ENCODE measurements at regions not wholly inside any gene's neighbourhood (a gene's known extent, or its start where the extent isn't known, plus 50 kb on each side); places are given as distances from the start of the nearest gene placed in this dataset.
"Not testable (repeated sequence)": the region's sequence is repeated elsewhere in the genome, so short reads cannot be mapped to it uniquely, and the experiment has no call there.

- not testable (repeated sequence) for DNase-seq (ENCODE audit: low spot score); H3K27me3 Mint-ChIP-seq (ENCODE audit: low read depth); H3K4me3 Mint-ChIP-seq; H3K27ac Mint-ChIP-seq; H3K4me1 Mint-ChIP-seq (ENCODE audit: low read depth); H3K9me3 Mint-ChIP-seq; H3K36me3 Mint-ChIP-seq (ENCODE audit: low read depth)
Measured at GRCh38 chr20:57971583-57971982, 256.9 kb downstream of the ANKRD60 start.

- no peak for DNase-seq (ENCODE audit: low spot score)
- no peak overlapping the region for H3K4me3 Mint-ChIP-seq
- H3K36me3 Mint-ChIP-seq (ENCODE audit: low read depth): no peaks in the 10 kb centered on the region
- H3K27ac Mint-ChIP-seq: no peak overlapping the region
- H3K4me1 Mint-ChIP-seq (ENCODE audit: low read depth): no peaks in the 10 kb centered on the region
- H3K27me3 Mint-ChIP-seq (ENCODE audit: low read depth): no peaks in the 10 kb centered on the region
- H3K9me3 Mint-ChIP-seq: peaks cover 4% of the 10 kb centered on the region
Measured at GRCh38 chr20:57970856-57971255, 257.6 kb downstream of the ANKRD60 start.

- Mint-ChIP-seq H3K36me3 (ENCODE audit: low read depth) (no peaks in the 10 kb centered on the region), H3K4me3 (no peak overlapping the region), H3K9me3 (peaks cover 4% of the 10 kb centered on the region), H3K4me1 (ENCODE audit: low read depth) (no peaks in the 10 kb centered on the region), H3K27me3 (ENCODE audit: low read depth) (no peaks in the 10 kb centered on the region), H3K27ac (no peak overlapping the region)
- DNase-seq (ENCODE audit: low spot score): no peak
Measured at GRCh38 chr20:57970116-57970515, 258.3 kb downstream of the ANKRD60 start.

- H3K27me3 Mint-ChIP-seq (ENCODE audit: low read depth): no peaks in the 10 kb centered on the region
- DNase-seq (ENCODE audit: low spot score): no peak
- no peaks in the 10 kb centered on the region for H3K36me3 Mint-ChIP-seq (ENCODE audit: low read depth)
- no peaks in the 10 kb centered on the region for H3K4me1 Mint-ChIP-seq (ENCODE audit: low read depth)
- no peak overlapping the region for H3K27ac Mint-ChIP-seq
- no peaks in the 10 kb centered on the region for H3K9me3 Mint-ChIP-seq
- H3K4me3 Mint-ChIP-seq: no peak overlapping the region
Measured at GRCh38 chr20:57968120-57968519, 258.3 kb upstream of the PMEPA1 start.

- DNase-seq (ENCODE audit: low spot score): no peak
- H3K4me3 Mint-ChIP-seq: no peak overlapping the region
- no peak overlapping the region for H3K27ac Mint-ChIP-seq
Measured at GRCh38 chr20:57967364-57967763, 257.5 kb upstream of the PMEPA1 start.

GRCh38 chr20:57966620-57967019 lies 256.8 kb upstream of the PMEPA1 start:
- no peaks in the 10 kb centered on the region for H3K4me1 Mint-ChIP-seq (ENCODE audit: low read depth)
- no peak overlapping the region for H3K27ac Mint-ChIP-seq
- no peak for DNase-seq (ENCODE audit: low spot score)
- no peaks in the 10 kb centered on the region for H3K9me3 Mint-ChIP-seq
- H3K4me3 Mint-ChIP-seq: no peak overlapping the region
- no peaks in the 10 kb centered on the region for H3K36me3 Mint-ChIP-seq (ENCODE audit: low read depth)
- no peaks in the 10 kb centered on the region for H3K27me3 Mint-ChIP-seq (ENCODE audit: low read depth)

More at GRCh38 chr20:57967364-57967763, 257.5 kb upstream of the PMEPA1 start:
- Mint-ChIP-seq H3K36me3 (ENCODE audit: low read depth) (no peaks in the 10 kb centered on the region), H3K4me1 (ENCODE audit: low read depth) (no peaks in the 10 kb centered on the region), H3K9me3 (no peaks in the 10 kb centered on the region), H3K27me3 (ENCODE audit: low read depth) (no peaks in the 10 kb centered on the region)

- DNase-seq (ENCODE audit: low spot score): no peak
- no peaks in the 10 kb centered on the region for H3K4me1 Mint-ChIP-seq (ENCODE audit: low read depth)
- no peaks in the 10 kb centered on the region for H3K36me3 Mint-ChIP-seq (ENCODE audit: low read depth)
- no peaks in the 10 kb centered on the region for H3K27me3 Mint-ChIP-seq (ENCODE audit: low read depth)
- no peak overlapping the region for H3K4me3 Mint-ChIP-seq
- no peaks in the 10 kb centered on the region for H3K9me3 Mint-ChIP-seq
- no peak overlapping the region for H3K27ac Mint-ChIP-seq
Measured at GRCh38 chr20:57965441-57965840, 255.6 kb upstream of the PMEPA1 start.

GRCh38 chr20:57964011-57964862 lies 254.4 kb upstream of the PMEPA1 start:
- no peak for DNase-seq (ENCODE audit: low spot score)
- no peak overlapping the region for H3K4me3 Mint-ChIP-seq
- no peaks in the 10 kb centered on the region for H3K36me3 Mint-ChIP-seq (ENCODE audit: low read depth)
- H3K27me3 Mint-ChIP-seq (ENCODE audit: low read depth): no peaks in the 10 kb centered on the region
- H3K4me1 Mint-ChIP-seq (ENCODE audit: low read depth): no peaks in the 10 kb centered on the region
- no peaks in the 10 kb centered on the region for H3K9me3 Mint-ChIP-seq
- H3K27ac Mint-ChIP-seq: no peak overlapping the region

GRCh38 chr20:57960803-57961575 lies 251.2 kb upstream of the PMEPA1 start:
- no peaks in the 10 kb centered on the region for H3K27me3 Mint-ChIP-seq (ENCODE audit: low read depth)
- H3K36me3 Mint-ChIP-seq (ENCODE audit: low read depth): no peaks in the 10 kb centered on the region
- DNase-seq (ENCODE audit: low spot score): no peak
- no peaks in the 10 kb centered on the region for H3K4me1 Mint-ChIP-seq (ENCODE audit: low read depth)
- H3K9me3 Mint-ChIP-seq: no peaks in the 10 kb centered on the region
- no peak overlapping the region for H3K27ac Mint-ChIP-seq
- no peak overlapping the region for H3K4me3 Mint-ChIP-seq

GRCh38 chr20:57959589-57959988 lies 249.8 kb upstream of the PMEPA1 start:
- Mint-ChIP-seq H3K4me3 (no peak overlapping the region), H3K27ac (no peak overlapping the region), H3K4me1 (ENCODE audit: low read depth) (no peaks in the 10 kb centered on the region), H3K27me3 (ENCODE audit: low read depth) (no peaks in the 10 kb centered on the region), H3K9me3 (no peaks in the 10 kb centered on the region), H3K36me3 (ENCODE audit: low read depth) (no peaks in the 10 kb centered on the region)
- no peak for DNase-seq (ENCODE audit: low spot score)

GRCh38 chr20:57959018-57959417 lies 249.2 kb upstream of the PMEPA1 start:
- Mint-ChIP-seq H3K36me3 (ENCODE audit: low read depth) (no peaks in the 10 kb centered on the region), H3K4me1 (ENCODE audit: low read depth) (no peaks in the 10 kb centered on the region), H3K27me3 (ENCODE audit: low read depth) (no peaks in the 10 kb centered on the region), H3K4me3 (no peak overlapping the region), H3K27ac (no peak overlapping the region), H3K9me3 (no peaks in the 10 kb centered on the region)
- DNase-seq (ENCODE audit: low spot score): no peak

- DNase-seq (ENCODE audit: low spot score): no peak
- H3K4me1 Mint-ChIP-seq (ENCODE audit: low read depth): no peaks in the 10 kb centered on the region
- no peak overlapping the region for H3K4me3 Mint-ChIP-seq
- no peaks in the 10 kb centered on the region for H3K36me3 Mint-ChIP-seq (ENCODE audit: low read depth)
- no peaks in the 10 kb centered on the region for H3K9me3 Mint-ChIP-seq
- no peak overlapping the region for H3K27ac Mint-ChIP-seq
- H3K27me3 Mint-ChIP-seq (ENCODE audit: low read depth): no peaks in the 10 kb centered on the region
Measured at GRCh38 chr20:57958050-57958420, 248.2 kb upstream of the PMEPA1 start.

- H3K9me3 Mint-ChIP-seq: no peaks in the 10 kb centered on the region
- H3K27ac Mint-ChIP-seq: no peak overlapping the region
- no peak overlapping the region for H3K4me3 Mint-ChIP-seq
- no peaks in the 10 kb centered on the region for H3K36me3 Mint-ChIP-seq (ENCODE audit: low read depth)
- DNase-seq (ENCODE audit: low spot score): no peak
- no peaks in the 10 kb centered on the region for H3K4me1 Mint-ChIP-seq (ENCODE audit: low read depth)
- no peaks in the 10 kb centered on the region for H3K27me3 Mint-ChIP-seq (ENCODE audit: low read depth)
Measured at GRCh38 chr20:57957411-57958049, 247.7 kb upstream of the PMEPA1 start.

GRCh38 chr20:57953638-57954037 lies 243.8 kb upstream of the PMEPA1 start:
- Mint-ChIP-seq H3K27me3 (ENCODE audit: low read depth) (no peaks in the 10 kb centered on the region), H3K4me3 (no peak overlapping the region), H3K36me3 (ENCODE audit: low read depth) (no peaks in the 10 kb centered on the region), H3K9me3 (no peaks in the 10 kb centered on the region), H3K4me1 (ENCODE audit: low read depth) (no peaks in the 10 kb centered on the region), H3K27ac (no peak overlapping the region)
- DNase-seq (ENCODE audit: low spot score): no peak

Measured in T-helper 2 cell treated with Interferon-gamma antibody and Interleukin-4, amounts not matched to agents 5 μg/mL and 100 μg/mL, for 36 hours (primary cell).